Caco-2 (cell line): ENCODE measurements at regions not wholly inside any gene's neighbourhood (a gene's known extent, or its start where the extent isn't known, plus 50 kb on each side); places are given as distances from the start of the nearest gene placed in this dataset.

Source experiments
- BruUV-seq: library from RNA; stranded (reverse); fragments of 400-500 nt; replicated peaks from 2 replicates; lab custom pipeline; 2021; lab: Mats Ljungman, UMichigan
- CTCF ChIA-PET: fragments of 300-600 bp; sonication (Branson Sonifier 250); formaldehyde crosslinking; loops from one replicate; lab custom pipeline; 2022; ENCODE audit warnings: antibody characterized with exemption; lab: Charles Lee
- POLR2A ChIA-PET: fragments of 300-600 bp; sonication (Branson Sonifier 250); formaldehyde crosslinking; loops from one replicate; lab custom pipeline; 2022; ENCODE audit warnings: antibody characterized with exemption; lab: Charles Lee
- DNase-seq, 2 experiments: peaks; one replicate each; pipeline versions ENCODE4 v3.0.0 to v3.0.0-alpha.2; 2020 to 2022
- H3K27me3 ChIP-seq: replicated peaks from 2 replicates; pipeline ENCODE4 v1.6.0; 2011; ENCODE audit warnings: low read length; ENCODE audit not compliant: control insufficient read depth, insufficient read depth
- H3K36me3 ChIP-seq: 2 replicates; pipeline ENCODE4 v1.5.1; 2011; ENCODE audit warnings: low read length; ENCODE audit not compliant: control insufficient read depth, insufficient read depth
- H3K4me1 ChIP-seq: fragments of 250-450 bp; sonication (Bioruptor Pico); 2 replicates; pipeline ENCODE4 v1.5.1; 2020; ENCODE audit warnings: mild to moderate bottlenecking
- H3K4me3 ChIP-seq: 2 replicates; pipeline ENCODE4 v1.5.1; 2011; ENCODE audit warnings: low read depth, mild to moderate bottlenecking, control low read depth, low read length
- H3K9me3 ChIP-seq: fragments of 250-450 bp; sonication (Bioruptor Pico); 2 replicates; pipeline ENCODE4 v1.5.1; 2020; ENCODE audit warnings: mild to moderate bottlenecking, moderate library complexity
- H3K27ac Mint-ChIP-seq: one replicate; pipeline ENCODE4 v1.8.0; 2022; ENCODE audit warnings: mixed read lengths; ENCODE audit not compliant: unreplicated experiment
- H3K27me3 Mint-ChIP-seq: one replicate; pipeline ENCODE4 v1.8.0; 2022; ENCODE audit warnings: mixed read lengths; ENCODE audit not compliant: insufficient read depth, unreplicated experiment
- H3K36me3 Mint-ChIP-seq: one replicate; pipeline ENCODE4 v1.8.0; 2022; ENCODE audit warnings: mild to moderate bottlenecking, mixed read lengths; ENCODE audit not compliant: insufficient read depth, unreplicated experiment
- H3K4me1 Mint-ChIP-seq: one replicate; pipeline ENCODE4 v1.8.0; 2022; ENCODE audit warnings: low read depth, mixed read lengths; ENCODE audit not compliant: unreplicated experiment
- H3K4me3 Mint-ChIP-seq: one replicate; pipeline ENCODE4 v1.8.0; 2022; ENCODE audit warnings: mild to moderate bottlenecking, moderate library complexity, mixed read lengths; ENCODE audit not compliant: unreplicated experiment
- H3K9me3 Mint-ChIP-seq: one replicate; pipeline ENCODE4 v1.8.0; 2022; ENCODE audit warnings: mixed read lengths; ENCODE audit not compliant: unreplicated experiment
- intact Hi-C: fragments of 100-400 bp; cut with micrococcal nuclease; formaldehyde crosslinking; loops from one replicate; pipeline ENCODE4 v1.10.0; 2022; ENCODE audit not compliant: unreplicated experiment
- TF ChIP-seq, protein P1 (sequence below), 2 experiments: fragments of 200-600 bp in 1 of 2; IDR thresholded peaks; 1 replicate in 1 of 2; 2 replicates in 1 of 2; pipeline versions ENCODE4 v1.5.1 to v1.8.0; 2011 to 2022; ENCODE audit warnings: antibody characterized with exemption in 1 of 2, control low read depth in 1 of 2, inconsistent platforms in 1 of 2, low read depth in 1 of 2, low read length in 1 of 2, mild to moderate bottlenecking in 1 of 2, moderate library complexity in 1 of 2; ENCODE audit not compliant: insufficient read depth in 1 of 2, severe bottlenecking in 1 of 2, unreplicated experiment in 1 of 2

DNA sequence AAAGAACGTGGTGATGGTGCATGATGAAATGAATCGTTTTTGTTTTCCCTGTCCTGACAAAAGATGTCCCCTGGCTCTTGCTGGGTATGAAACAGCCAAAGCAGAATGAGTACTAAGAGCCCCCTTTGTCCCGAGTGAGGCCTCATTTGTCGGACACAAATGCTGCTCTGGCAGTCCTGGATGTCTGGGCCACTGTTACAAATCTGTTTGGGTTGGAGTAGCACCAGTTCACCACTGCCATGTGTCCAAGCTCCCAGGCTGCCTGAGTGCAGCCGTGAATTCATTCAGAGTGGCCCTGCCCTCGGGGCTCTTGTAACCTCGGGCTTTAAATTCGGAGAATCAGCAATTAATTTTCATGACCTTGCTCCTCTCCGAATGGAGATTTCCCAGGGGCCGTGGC, 182.4 kb downstream of the NUFIP1 start:
- no peaks in the 10 kb centered on the region for H3K27me3 ChIP-seq
- CTCF ChIA-PET, result no interaction called here
- H3K9me3 ChIP-seq, result no peaks in the 10 kb centered on the region
- Mint-ChIP-seq H3K27me3 (no peaks in the 10 kb centered on the region), H3K4me1 (peaks cover 18% of the 10 kb centered on the region), H3K36me3 (no peaks in the 10 kb centered on the region), H3K4me3 (no peak overlapping the region), H3K9me3 (no peaks in the 10 kb centered on the region), H3K27ac (no peak overlapping the region)
- POLR2A ChIA-PET, result no interaction called here
- no peak for DNase-seq
- H3K4me1 ChIP-seq, result peaks cover 26% of the 10 kb centered on the region; the same call in 1 of the 2 replicates
- H3K36me3 ChIP-seq, result no peaks in the 10 kb centered on the region
- no TSS peak for BruUV-seq
- intact Hi-C loops, result no loop called here
- TF ChIP-seq, protein P1, sequence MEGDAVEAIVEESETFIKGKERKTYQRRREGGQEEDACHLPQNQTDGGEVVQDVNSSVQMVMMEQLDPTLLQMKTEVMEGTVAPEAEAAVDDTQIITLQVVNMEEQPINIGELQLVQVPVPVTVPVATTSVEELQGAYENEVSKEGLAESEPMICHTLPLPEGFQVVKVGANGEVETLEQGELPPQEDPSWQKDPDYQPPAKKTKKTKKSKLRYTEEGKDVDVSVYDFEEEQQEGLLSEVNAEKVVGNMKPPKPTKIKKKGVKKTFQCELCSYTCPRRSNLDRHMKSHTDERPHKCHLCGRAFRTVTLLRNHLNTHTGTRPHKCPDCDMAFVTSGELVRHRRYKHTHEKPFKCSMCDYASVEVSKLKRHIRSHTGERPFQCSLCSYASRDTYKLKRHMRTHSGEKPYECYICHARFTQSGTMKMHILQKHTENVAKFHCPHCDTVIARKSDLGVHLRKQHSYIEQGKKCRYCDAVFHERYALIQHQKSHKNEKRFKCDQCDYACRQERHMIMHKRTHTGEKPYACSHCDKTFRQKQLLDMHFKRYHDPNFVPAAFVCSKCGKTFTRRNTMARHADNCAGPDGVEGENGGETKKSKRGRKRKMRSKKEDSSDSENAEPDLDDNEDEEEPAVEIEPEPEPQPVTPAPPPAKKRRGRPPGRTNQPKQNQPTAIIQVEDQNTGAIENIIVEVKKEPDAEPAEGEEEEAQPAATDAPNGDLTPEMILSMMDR (IDR thresholded peaks at IDR 0.05; ENCODE audit: insufficient read depth in 1 of 2, low read depth in 1 of 2, low read length in 1 of 2, severe bottlenecking in 1 of 2, unreplicated experiment in 1 of 2), result no peak
- no peak overlapping the region for H3K4me3 ChIP-seq

DNA sequence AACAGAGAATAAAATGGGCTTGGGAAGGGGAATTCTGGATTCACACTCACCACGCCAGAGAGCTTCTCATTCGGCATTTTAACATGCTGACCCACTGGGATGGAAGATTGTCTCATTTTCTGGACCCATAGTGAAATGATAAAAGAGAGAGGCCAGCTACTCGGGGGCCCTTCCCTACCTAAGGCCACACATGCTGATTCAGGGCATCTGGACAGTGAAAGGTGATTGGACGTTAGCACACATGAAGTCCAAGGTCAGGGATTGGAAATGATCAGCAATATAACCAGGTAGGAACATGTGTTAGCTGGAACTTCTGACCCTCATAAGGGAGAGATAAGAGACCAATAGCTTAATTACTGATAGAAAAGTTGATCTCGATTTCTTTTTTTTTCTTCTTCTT, 183.7 kb downstream of the NUFIP1 start:
- Histone ChIP-seq H3K27me3 (no peaks in the 10 kb centered on the region), H3K4me1 (peaks cover 14% of the 10 kb centered on the region; the same call in 1 of the 2 replicates), H3K4me3 (no peak overlapping the region), H3K36me3 (no peaks in the 10 kb centered on the region), H3K9me3 (no peaks in the 10 kb centered on the region)
- H3K4me1 Mint-ChIP-seq, result peaks cover 8% of the 10 kb centered on the region
- H3K27ac Mint-ChIP-seq, result no peak overlapping the region
- CTCF ChIA-PET, result no interaction called here
- TF ChIP-seq, protein P1 (IDR thresholded peaks at IDR 0.05; ENCODE audit: insufficient read depth in 1 of 2, low read depth in 1 of 2, low read length in 1 of 2, severe bottlenecking in 1 of 2, unreplicated experiment in 1 of 2), result no peak
- no peak for DNase-seq
- no peak overlapping the region for H3K4me3 Mint-ChIP-seq
- no peaks in the 10 kb centered on the region for H3K27me3 Mint-ChIP-seq
- POLR2A ChIA-PET, result no interaction called here
- H3K36me3 Mint-ChIP-seq, result no peaks in the 10 kb centered on the region
- no TSS peak for BruUV-seq
- H3K9me3 Mint-ChIP-seq, result no peaks in the 10 kb centered on the region
- intact Hi-C loops, result no loop called here

DNA sequence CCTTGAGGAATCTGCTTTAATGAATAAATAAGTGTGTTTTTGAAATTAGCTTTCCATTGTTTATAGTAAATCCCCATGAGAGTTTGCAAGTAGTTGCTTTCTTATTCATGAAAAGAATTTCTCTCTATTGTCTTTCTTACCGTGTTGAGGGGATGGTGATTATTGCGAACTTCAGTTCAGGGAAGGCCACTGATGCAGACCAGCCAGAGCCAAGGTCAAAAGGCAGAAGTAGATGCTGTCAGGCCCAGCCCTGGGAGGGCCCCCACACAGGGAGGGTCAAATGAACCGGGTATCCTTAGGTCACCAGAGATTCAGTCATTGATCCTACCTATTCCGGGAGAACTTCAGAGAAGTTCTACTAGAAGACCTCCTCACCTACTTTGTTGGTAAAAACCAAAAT, 185.9 kb downstream of the NUFIP1 start:
- H3K27me3 Mint-ChIP-seq, result no peaks in the 10 kb centered on the region
- DNase-seq, result no peak
- Histone ChIP-seq H3K4me3 (no peak overlapping the region), H3K9me3 (no peaks in the 10 kb centered on the region), H3K27me3 (no peaks in the 10 kb centered on the region), H3K36me3 (no peaks in the 10 kb centered on the region), H3K4me1 (no peaks in the 10 kb centered on the region)
- H3K4me3 Mint-ChIP-seq, result no peak overlapping the region
- no peaks in the 10 kb centered on the region for H3K9me3 Mint-ChIP-seq
- no peaks in the 10 kb centered on the region for H3K4me1 Mint-ChIP-seq
- intact Hi-C loops, result no loop called here
- POLR2A ChIA-PET, result no interaction called here
- no peak overlapping the region for H3K27ac Mint-ChIP-seq
- H3K36me3 Mint-ChIP-seq, result no peaks in the 10 kb centered on the region
- CTCF ChIA-PET, result no interaction called here
- TF ChIP-seq, protein P1 (IDR thresholded peaks at IDR 0.05; ENCODE audit: insufficient read depth in 1 of 2, low read depth in 1 of 2, low read length in 1 of 2, severe bottlenecking in 1 of 2, unreplicated experiment in 1 of 2), result no peak
- BruUV-seq, result no TSS peak
